ENCODE measurements at regions not wholly inside any gene's neighbourhood (a gene's known extent, or its start where the extent isn't known, plus 50 kb on each side); places are given as distances from the start of the nearest gene placed in this dataset.

GRCh38 chr14:48670939-48671338 lies 915.2 kb downstream of the RPS29 start:
- H3K27ac ChIP-seq = no peak overlapping the region
- intact Hi-C loops (cut with DNase I; ENCODE audit: low total_unique reads) = no loop called here
- no peak overlapping the region for H3K4me3 ChIP-seq
- in situ Hi-C loops (cut with MboI; ENCODE audit: low pct_ligation_motif_present in 1 of 4, low pct_unique_long_range_greater_than_20kb in 1 of 4, low sequenced_read_pairs in 3 of 4) = no loop called here
- no peak for DNase-seq
- H3K9me3 ChIP-seq = peaks cover 0 to 3% of the 10 kb centered on the region in 2 donors
- no peaks in the 10 kb centered on the region for H3K36me3 ChIP-seq
- H3K27me3 ChIP-seq = no peaks in the 10 kb centered on the region
- H3K4me1 ChIP-seq = no peaks in the 10 kb centered on the region
- 85% methylated on average over 4 of the region's 4 CpGs; no CpG with 5 or more reads in 1 of the 2 donors for WGBS, 2 donors (ENCODE audit: low coverage in 1 of 2)
- TF ChIP-seq POLR2AphosphoS5 (IDR thresholded peaks at IDR 0.05) (no peak), POLR2A (IDR thresholded peaks at IDR 0.05) (no peak), EP300 (IDR thresholded peaks at IDR 0.05; ENCODE audit: low read depth) (no peak)
- TF ChIP-seq, protein P1, sequence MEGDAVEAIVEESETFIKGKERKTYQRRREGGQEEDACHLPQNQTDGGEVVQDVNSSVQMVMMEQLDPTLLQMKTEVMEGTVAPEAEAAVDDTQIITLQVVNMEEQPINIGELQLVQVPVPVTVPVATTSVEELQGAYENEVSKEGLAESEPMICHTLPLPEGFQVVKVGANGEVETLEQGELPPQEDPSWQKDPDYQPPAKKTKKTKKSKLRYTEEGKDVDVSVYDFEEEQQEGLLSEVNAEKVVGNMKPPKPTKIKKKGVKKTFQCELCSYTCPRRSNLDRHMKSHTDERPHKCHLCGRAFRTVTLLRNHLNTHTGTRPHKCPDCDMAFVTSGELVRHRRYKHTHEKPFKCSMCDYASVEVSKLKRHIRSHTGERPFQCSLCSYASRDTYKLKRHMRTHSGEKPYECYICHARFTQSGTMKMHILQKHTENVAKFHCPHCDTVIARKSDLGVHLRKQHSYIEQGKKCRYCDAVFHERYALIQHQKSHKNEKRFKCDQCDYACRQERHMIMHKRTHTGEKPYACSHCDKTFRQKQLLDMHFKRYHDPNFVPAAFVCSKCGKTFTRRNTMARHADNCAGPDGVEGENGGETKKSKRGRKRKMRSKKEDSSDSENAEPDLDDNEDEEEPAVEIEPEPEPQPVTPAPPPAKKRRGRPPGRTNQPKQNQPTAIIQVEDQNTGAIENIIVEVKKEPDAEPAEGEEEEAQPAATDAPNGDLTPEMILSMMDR (IDR thresholded peaks at IDR 0.05) = no peak

- H3K36me3 ChIP-seq = no peaks in the 10 kb centered on the region
- no peak for DNase-seq
- H3K27ac ChIP-seq = no peak overlapping the region
- 47 to 62% methylated on average over 3 of the region's 3 CpGs for WGBS, 2 donors (ENCODE audit: low coverage in 1 of 2)
- intact Hi-C loops (cut with DNase I; ENCODE audit: low total_unique reads) = no loop called here
- no peak for TF ChIP-seq POLR2AphosphoS5 (IDR thresholded peaks at IDR 0.05)
- TF ChIP-seq, protein P1 (IDR thresholded peaks at IDR 0.05) = no peak
- TF ChIP-seq EP300 (IDR thresholded peaks at IDR 0.05; ENCODE audit: low read depth) = no peak
- no peak for TF ChIP-seq POLR2A (IDR thresholded peaks at IDR 0.05)
- peaks cover 5 to 6% of the 10 kb centered on the region in 2 donors for H3K9me3 ChIP-seq
- no peaks in the 10 kb centered on the region for H3K4me1 ChIP-seq
- no peaks in the 10 kb centered on the region for H3K27me3 ChIP-seq
- in situ Hi-C loops (cut with MboI; ENCODE audit: low pct_ligation_motif_present in 1 of 4, low pct_unique_long_range_greater_than_20kb in 1 of 4, low sequenced_read_pairs in 3 of 4) = no loop called here
- no peak overlapping the region for H3K4me3 ChIP-seq
Observed at GRCh38 chr14:48665077-48665784, 920.9 kb downstream of the RPS29 start.

DNA sequence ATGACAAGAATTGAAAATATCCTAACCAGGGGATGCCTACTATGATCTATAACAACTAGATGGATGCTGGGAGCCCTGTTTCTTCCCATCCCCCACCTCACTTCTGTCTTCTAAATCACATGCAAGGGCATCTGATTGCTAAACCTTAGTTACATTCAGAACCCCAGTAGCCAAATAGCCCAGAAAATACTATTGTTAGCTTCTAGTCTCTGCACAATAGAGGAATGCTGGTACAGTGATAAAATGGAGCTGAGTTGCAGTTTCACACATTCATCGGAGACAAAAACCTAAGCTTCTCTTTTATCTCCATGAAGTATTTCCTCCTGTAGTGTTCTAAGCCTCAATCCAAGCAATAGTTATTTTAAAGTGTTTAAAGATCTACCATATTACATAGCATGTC lies 942.9 kb downstream of the RPS29 start:
- TF ChIP-seq, protein P1 (IDR thresholded peaks at IDR 0.05) = no peak
- TF ChIP-seq POLR2AphosphoS5 (IDR thresholded peaks at IDR 0.05) (no peak), EP300 (IDR thresholded peaks at IDR 0.05; ENCODE audit: low read depth) (no peak), POLR2A (IDR thresholded peaks at IDR 0.05) (no peak)
- Histone ChIP-seq H3K36me3 (no peaks in the 10 kb centered on the region), H3K27ac (no peak overlapping the region), H3K4me3 (no peak overlapping the region), H3K27me3 (no peaks in the 10 kb centered on the region), H3K9me3 (no peaks in the 10 kb centered on the region), H3K4me1 (no peaks in the 10 kb centered on the region)
- 70 to 77% methylated on average over 1 of the region's 1 CpG for WGBS, 2 donors (ENCODE audit: low coverage in 1 of 2)
- intact Hi-C loops (cut with DNase I; ENCODE audit: low total_unique reads) = no loop called here
- in situ Hi-C loops (cut with MboI; ENCODE audit: low pct_ligation_motif_present in 1 of 4, low pct_unique_long_range_greater_than_20kb in 1 of 4, low sequenced_read_pairs in 3 of 4) = no loop called here
- DNase-seq = no peak

DNA sequence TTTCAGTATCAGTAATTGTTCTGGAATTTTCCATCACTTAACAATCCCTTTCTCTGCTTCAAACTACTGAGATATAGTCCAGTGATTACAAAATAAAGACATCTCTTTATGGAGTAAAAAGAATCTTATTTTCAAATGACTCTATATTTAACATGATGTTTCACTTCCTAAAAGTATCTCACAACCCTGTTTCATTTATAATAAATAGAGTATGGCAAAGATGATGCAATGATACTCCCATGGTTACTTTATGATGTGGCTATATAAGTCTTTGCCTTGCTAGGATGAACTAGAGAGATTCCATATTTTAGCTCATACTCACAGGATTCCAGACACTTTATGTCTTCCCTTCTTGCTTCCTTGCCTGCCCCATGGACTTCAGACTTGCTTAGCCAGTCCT lies 953.5 kb upstream of the MDGA2 start:
- TF ChIP-seq EP300 (IDR thresholded peaks at IDR 0.05; ENCODE audit: low read depth) (no peak), POLR2AphosphoS5 (IDR thresholded peaks at IDR 0.05) (no peak), POLR2A (IDR thresholded peaks at IDR 0.05) (no peak)
- Histone ChIP-seq H3K36me3 (no peaks in the 10 kb centered on the region), H3K27ac (no peak overlapping the region), H3K9me3 (no peaks in the 10 kb centered on the region), H3K27me3 (no peaks in the 10 kb centered on the region), H3K4me3 (no peak overlapping the region), H3K4me1 (no peaks in the 10 kb centered on the region)
- no peak for DNase-seq
- intact Hi-C loops (cut with DNase I; ENCODE audit: low total_unique reads) (no loop called here), in situ Hi-C loops (cut with MboI; ENCODE audit: low pct_ligation_motif_present in 1 of 4, low pct_unique_long_range_greater_than_20kb in 1 of 4, low sequenced_read_pairs in 3 of 4) (no loop called here)

GRCh38 chr14:48622980-48623379 lies 947.6 kb upstream of the MDGA2 start:
- H3K4me3 ChIP-seq = no peak overlapping the region
- intact Hi-C loops (cut with DNase I; ENCODE audit: low total_unique reads) = no loop called here
- no peaks in the 10 kb centered on the region for H3K4me1 ChIP-seq

More at GRCh38 chr14:48622980-48623379, 947.6 kb upstream of the MDGA2 start:
- TF ChIP-seq POLR2A (IDR thresholded peaks at IDR 0.05) = no peak
- no peak for TF ChIP-seq EP300 (IDR thresholded peaks at IDR 0.05; ENCODE audit: low read depth)
- TF ChIP-seq, protein P1 (IDR thresholded peaks at IDR 0.05) = no peak
- TF ChIP-seq POLR2AphosphoS5 (IDR thresholded peaks at IDR 0.05) = no peak
- Histone ChIP-seq H3K27me3 (no peaks in the 10 kb centered on the region), H3K36me3 (no peaks in the 10 kb centered on the region), H3K27ac (no peak overlapping the region), H3K9me3 (no peaks in the 10 kb centered on the region)
- in situ Hi-C loops (cut with MboI; ENCODE audit: low pct_ligation_motif_present in 1 of 4, low pct_unique_long_range_greater_than_20kb in 1 of 4, low sequenced_read_pairs in 3 of 4) = no loop called here
- 69 to 75% methylated on average over 1 of the region's 1 CpG for WGBS, 2 donors (ENCODE audit: low coverage in 1 of 2)
- no peak for DNase-seq
